ENCODE measurements at regions not wholly inside any gene's neighbourhood (a gene's known extent, or its start where the extent isn't known, plus 50 kb on each side); places are given as distances from the start of the nearest gene placed in this dataset.

- DNase-seq (ENCODE audit: low read depth): no peak
- H3K4me3 ChIP-seq (ENCODE audit: low read depth, low read length): no peak overlapping the region
- no peaks in the 10 kb centered on the region for H3K27me3 ChIP-seq (ENCODE audit: control insufficient read depth, insufficient read depth, low read length)
- TF ChIP-seq CTCF (IDR thresholded peaks at IDR 0.05; ENCODE audit: insufficient read depth, low read length, poor library complexity, severe bottlenecking): no peak
- no peaks in the 10 kb centered on the region for H3K36me3 ChIP-seq (ENCODE audit: control insufficient read depth, insufficient read depth, low read length)
Measured at GRCh38 chr5:39500551-39501175, 75.9 kb upstream of the DAB2 start.

GRCh38 chr5:39498278-39498952 is 73.6 kb upstream of the DAB2 start:
- DNase-seq (ENCODE audit: low read depth): no peak
- no peak overlapping the region for H3K4me3 ChIP-seq (ENCODE audit: low read depth, low read length)
- no peak for TF ChIP-seq CTCF (IDR thresholded peaks at IDR 0.05; ENCODE audit: insufficient read depth, low read length, poor library complexity, severe bottlenecking)
- no peaks in the 10 kb centered on the region for H3K27me3 ChIP-seq (ENCODE audit: control insufficient read depth, insufficient read depth, low read length)
- H3K36me3 ChIP-seq (ENCODE audit: control insufficient read depth, insufficient read depth, low read length): no peaks in the 10 kb centered on the region

- no peak for DNase-seq (ENCODE audit: low read depth)
- Histone ChIP-seq H3K4me3 (ENCODE audit: low read depth, low read length) (no peak overlapping the region), H3K36me3 (ENCODE audit: control insufficient read depth, insufficient read depth, low read length) (no peaks in the 10 kb centered on the region), H3K27me3 (ENCODE audit: control insufficient read depth, insufficient read depth, low read length) (no peaks in the 10 kb centered on the region)
- TF ChIP-seq CTCF (IDR thresholded peaks at IDR 0.05; ENCODE audit: insufficient read depth, low read length, poor library complexity, severe bottlenecking): no peak
Measured at GRCh38 chr5:39497322-39497721, 72.5 kb upstream of the DAB2 start.

GRCh38 chr5:39495227-39495626 is 70.4 kb upstream of the DAB2 start:
- no peak overlapping the region for H3K4me3 ChIP-seq (ENCODE audit: low read depth, low read length)
- H3K36me3 ChIP-seq (ENCODE audit: control insufficient read depth, insufficient read depth, low read length): no peaks in the 10 kb centered on the region
- no peaks in the 10 kb centered on the region for H3K27me3 ChIP-seq (ENCODE audit: control insufficient read depth, insufficient read depth, low read length)
- no peak for DNase-seq (ENCODE audit: low read depth)
- TF ChIP-seq CTCF (IDR thresholded peaks at IDR 0.05; ENCODE audit: insufficient read depth, low read length, poor library complexity, severe bottlenecking): no peak

- no peak for TF ChIP-seq CTCF (IDR thresholded peaks at IDR 0.05; ENCODE audit: insufficient read depth, low read length, poor library complexity, severe bottlenecking)
- Histone ChIP-seq H3K4me3 (ENCODE audit: low read depth, low read length) (no peak overlapping the region), H3K36me3 (ENCODE audit: control insufficient read depth, insufficient read depth, low read length) (no peaks in the 10 kb centered on the region), H3K27me3 (ENCODE audit: control insufficient read depth, insufficient read depth, low read length) (no peaks in the 10 kb centered on the region)
- no peak for DNase-seq (ENCODE audit: low read depth)
Measured at GRCh38 chr5:39494534-39494933, 69.8 kb upstream of the DAB2 start.

- Histone ChIP-seq H3K36me3 (ENCODE audit: control insufficient read depth, insufficient read depth, low read length) (no peaks in the 10 kb centered on the region), H3K27me3 (ENCODE audit: control insufficient read depth, insufficient read depth, low read length) (no peaks in the 10 kb centered on the region), H3K4me3 (ENCODE audit: low read depth, low read length) (no peak overlapping the region)
- no peak for TF ChIP-seq CTCF (IDR thresholded peaks at IDR 0.05; ENCODE audit: insufficient read depth, low read length, poor library complexity, severe bottlenecking)
- no peak for DNase-seq (ENCODE audit: low read depth)
Measured at GRCh38 chr5:39494107-39494510, 69.3 kb upstream of the DAB2 start.

All from kidney epithelial cell (primary cell).